GM10266 (cell line): ENCODE measurements at regions not wholly inside any gene's neighbourhood (a gene's known extent, or its start where the extent isn't known, plus 50 kb on each side); places are given as distances from the start of the nearest gene placed in this dataset.

Experiments
- DNase-seq: peaks from one replicate; pipeline ENCODE4 v3.0.0; 2012; ENCODE audit errors: extremely low spot score
- CTCF ChIP-seq: IDR thresholded peaks from 2 replicates; pipeline ENCODE4 v1.5.1; 2012; ENCODE audit warnings: mild to moderate bottlenecking, low read depth; ENCODE audit not compliant: control insufficient read depth, insufficient read depth; ENCODE audit errors: missing control alignments

GRCh38 chr1:10889650-10890353, 93.4 kb upstream of the CASZ1 start:
- no peak for TF ChIP-seq CTCF
- DNase-seq: no peak

GRCh38 chr1:10890491-10891071, 94.1 kb upstream of the CASZ1 start:
- TF ChIP-seq CTCF: no peak
- DNase-seq: no peak

- no peak for TF ChIP-seq CTCF
- DNase-seq: no peak
Observed at GRCh38 chr1:10891091-10891490, 94.6 kb upstream of the CASZ1 start.

GRCh38 chr1:10892138-10893065, 96.0 kb upstream of the CASZ1 start:
- no peak for DNase-seq
- TF ChIP-seq CTCF: no peak

GRCh38 chr1:10895621-10896020, 99.2 kb upstream of the CASZ1 start:
- TF ChIP-seq CTCF: no peak
- no peak for DNase-seq

- no peak for TF ChIP-seq CTCF
- DNase-seq: no peak
Observed at GRCh38 chr1:10896673-10897072, 100.2 kb upstream of the CASZ1 start.

- DNase-seq: no peak
- TF ChIP-seq CTCF: no peak
Observed at GRCh38 chr1:10897321-10897980, 101.0 kb upstream of the CASZ1 start.
